ENCODE measurements at regions not wholly inside any gene's neighbourhood (a gene's known extent, or its start where the extent isn't known, plus 50 kb on each side); places are given as distances from the start of the nearest gene placed in this dataset.

- H3K27me3 ChIP-seq (ENCODE audit: control insufficient read depth, insufficient read depth, low read length), result no peaks in the 10 kb centered on the region
- H3K36me3 ChIP-seq (ENCODE audit: control insufficient read depth, insufficient read depth, low read length), result no peaks in the 10 kb centered on the region
- H3K4me3 ChIP-seq (ENCODE audit: low read depth, low read length), result no peak overlapping the region
- DNase-seq (ENCODE audit: low read depth in 4 of 6, low spot score in 6 of 6), result no peak
- H3K9me3 ChIP-seq (ENCODE audit: control insufficient read depth, insufficient read depth, low read length), result peaks cover 2% of the 10 kb centered on the region
- no peaks in the 10 kb centered on the region for H3K4me1 ChIP-seq (ENCODE audit: control insufficient read depth, insufficient read depth, low read length)
- H3K27ac ChIP-seq (ENCODE audit: low read depth, low read length), result no peak overlapping the region
- no CpG with 5 or more reads among the region's 2 CpGs for WGBS (ENCODE audit: insufficient coverage)
These were observed 107.5 kb downstream of the CYSLTR2 start for GRCh38 chr13:48761256-48761655.

GRCh38 chr13:48769107-48769704 is 115.5 kb downstream of the CYSLTR2 start:
- Histone ChIP-seq H3K27ac (ENCODE audit: low read depth, low read length) (no peak overlapping the region), H3K27me3 (ENCODE audit: control insufficient read depth, insufficient read depth, low read length) (no peaks in the 10 kb centered on the region), H3K4me3 (ENCODE audit: low read depth, low read length) (no peak overlapping the region), H3K4me1 (ENCODE audit: control insufficient read depth, insufficient read depth, low read length) (peaks cover 2% of the 10 kb centered on the region), H3K36me3 (ENCODE audit: control insufficient read depth, insufficient read depth, low read length) (no peaks in the 10 kb centered on the region), H3K9me3 (ENCODE audit: control insufficient read depth, insufficient read depth, low read length) (peaks cover 5% of the 10 kb centered on the region)
- peak; percentile 47 to 89 (median 54) for DNase-seq (ENCODE audit: low read depth in 4 of 6, low spot score in 6 of 6)
- 27% methylated on average over 3 of the region's 4 CpGs for WGBS (ENCODE audit: insufficient coverage)

GRCh38 chr13:48770372-48770771 is 116.6 kb downstream of the CYSLTR2 start:
- Histone ChIP-seq H3K27me3 (ENCODE audit: control insufficient read depth, insufficient read depth, low read length) (no peaks in the 10 kb centered on the region), H3K4me1 (ENCODE audit: control insufficient read depth, insufficient read depth, low read length) (peaks cover 2% of the 10 kb centered on the region), H3K9me3 (ENCODE audit: control insufficient read depth, insufficient read depth, low read length) (peaks cover 3% of the 10 kb centered on the region), H3K36me3 (ENCODE audit: control insufficient read depth, insufficient read depth, low read length) (no peaks in the 10 kb centered on the region), H3K4me3 (ENCODE audit: low read depth, low read length) (no peak overlapping the region), H3K27ac (ENCODE audit: low read depth, low read length) (no peak overlapping the region)
- 100% methylated on average over 1 of the region's 1 CpG for WGBS (ENCODE audit: insufficient coverage)
- DNase-seq (ENCODE audit: low read depth in 4 of 6, low spot score in 6 of 6), result no peak

- 76% methylated on average over 1 of the region's 1 CpG for WGBS (ENCODE audit: insufficient coverage)
- H3K27ac ChIP-seq (ENCODE audit: low read depth, low read length), result no peak overlapping the region
- H3K4me1 ChIP-seq (ENCODE audit: control insufficient read depth, insufficient read depth, low read length), result peaks cover 2% of the 10 kb centered on the region
- no peak overlapping the region for H3K4me3 ChIP-seq (ENCODE audit: low read depth, low read length)
- H3K36me3 ChIP-seq (ENCODE audit: control insufficient read depth, insufficient read depth, low read length), result no peaks in the 10 kb centered on the region
- H3K27me3 ChIP-seq (ENCODE audit: control insufficient read depth, insufficient read depth, low read length), result no peaks in the 10 kb centered on the region
- H3K9me3 ChIP-seq (ENCODE audit: control insufficient read depth, insufficient read depth, low read length), result peaks cover 3% of the 10 kb centered on the region
- DNase-seq (ENCODE audit: low read depth in 4 of 6, low spot score in 6 of 6), result no peak
These were observed 119.2 kb downstream of the CYSLTR2 start for GRCh38 chr13:48772908-48773307.

GRCh38 chr13:48773531-48774275 is 120.0 kb downstream of the CYSLTR2 start:
- H3K27ac ChIP-seq (ENCODE audit: low read depth, low read length), result no peak overlapping the region
- no peaks in the 10 kb centered on the region for H3K36me3 ChIP-seq (ENCODE audit: control insufficient read depth, insufficient read depth, low read length)
- no peak for DNase-seq (ENCODE audit: low read depth in 4 of 6, low spot score in 6 of 6)
- peaks cover 2% of the 10 kb centered on the region for H3K4me1 ChIP-seq (ENCODE audit: control insufficient read depth, insufficient read depth, low read length)
- 90% methylated on average over 2 of the region's 2 CpGs for WGBS (ENCODE audit: insufficient coverage)
- H3K9me3 ChIP-seq (ENCODE audit: control insufficient read depth, insufficient read depth, low read length), result no peaks in the 10 kb centered on the region
- no peaks in the 10 kb centered on the region for H3K27me3 ChIP-seq (ENCODE audit: control insufficient read depth, insufficient read depth, low read length)
- no peak overlapping the region for H3K4me3 ChIP-seq (ENCODE audit: low read depth, low read length)

GRCh38 chr13:48775285-48775684 is 121.6 kb downstream of the CYSLTR2 start:
- Histone ChIP-seq H3K4me3 (ENCODE audit: low read depth, low read length) (no peak overlapping the region), H3K36me3 (ENCODE audit: control insufficient read depth, insufficient read depth, low read length) (no peaks in the 10 kb centered on the region), H3K27me3 (ENCODE audit: control insufficient read depth, insufficient read depth, low read length) (no peaks in the 10 kb centered on the region), H3K4me1 (ENCODE audit: control insufficient read depth, insufficient read depth, low read length) (peaks cover 2% of the 10 kb centered on the region), H3K27ac (ENCODE audit: low read depth, low read length) (no peak overlapping the region), H3K9me3 (ENCODE audit: control insufficient read depth, insufficient read depth, low read length) (peaks cover 2% of the 10 kb centered on the region)
- no peak for DNase-seq (ENCODE audit: low read depth in 4 of 6, low spot score in 6 of 6)
- no CpG with 5 or more reads among the region's 2 CpGs for WGBS (ENCODE audit: insufficient coverage)

GRCh38 chr13:48775804-48776203 is 122.1 kb downstream of the CYSLTR2 start:
- WGBS (ENCODE audit: insufficient coverage), result 50% methylated on average over 1 of the region's 4 CpGs
- no peak overlapping the region for H3K27ac ChIP-seq (ENCODE audit: low read depth, low read length)
- H3K36me3 ChIP-seq (ENCODE audit: control insufficient read depth, insufficient read depth, low read length), result no peaks in the 10 kb centered on the region
- no peaks in the 10 kb centered on the region for H3K27me3 ChIP-seq (ENCODE audit: control insufficient read depth, insufficient read depth, low read length)
- DNase-seq (ENCODE audit: low read depth in 4 of 6, low spot score in 6 of 6), result no peak
- no peak overlapping the region for H3K4me3 ChIP-seq (ENCODE audit: low read depth, low read length)
- H3K9me3 ChIP-seq (ENCODE audit: control insufficient read depth, insufficient read depth, low read length), result peaks cover 2% of the 10 kb centered on the region
- peaks cover 2% of the 10 kb centered on the region for H3K4me1 ChIP-seq (ENCODE audit: control insufficient read depth, insufficient read depth, low read length)

GRCh38 chr13:48776401-48776800 is 122.7 kb downstream of the CYSLTR2 start:
- Histone ChIP-seq H3K36me3 (ENCODE audit: control insufficient read depth, insufficient read depth, low read length) (no peaks in the 10 kb centered on the region), H3K4me3 (ENCODE audit: low read depth, low read length) (no peak overlapping the region), H3K9me3 (ENCODE audit: control insufficient read depth, insufficient read depth, low read length) (peaks cover 2% of the 10 kb centered on the region), H3K4me1 (ENCODE audit: control insufficient read depth, insufficient read depth, low read length) (peaks cover 2% of the 10 kb centered on the region), H3K27ac (ENCODE audit: low read depth, low read length) (no peak overlapping the region), H3K27me3 (ENCODE audit: control insufficient read depth, insufficient read depth, low read length) (no peaks in the 10 kb centered on the region)
- no CpG with 5 or more reads among the region's 1 CpG for WGBS (ENCODE audit: insufficient coverage)
- DNase-seq (ENCODE audit: low read depth in 4 of 6, low spot score in 6 of 6), result no peak

- no peaks in the 10 kb centered on the region for H3K27me3 ChIP-seq (ENCODE audit: control insufficient read depth, insufficient read depth, low read length)
- H3K27ac ChIP-seq (ENCODE audit: low read depth, low read length), result no peak overlapping the region
- H3K9me3 ChIP-seq (ENCODE audit: control insufficient read depth, insufficient read depth, low read length), result peaks cover 2% of the 10 kb centered on the region
- no peak overlapping the region for H3K4me3 ChIP-seq (ENCODE audit: low read depth, low read length)
- 100% methylated on average over 2 of the region's 3 CpGs for WGBS (ENCODE audit: insufficient coverage)
- no peaks in the 10 kb centered on the region for H3K36me3 ChIP-seq (ENCODE audit: control insufficient read depth, insufficient read depth, low read length)
- no peaks in the 10 kb centered on the region for H3K4me1 ChIP-seq (ENCODE audit: control insufficient read depth, insufficient read depth, low read length)
- DNase-seq (ENCODE audit: low read depth in 4 of 6, low spot score in 6 of 6), result no peak
These were observed 124.9 kb downstream of the CYSLTR2 start for GRCh38 chr13:48778610-48779009.

GRCh38 chr13:48780713-48781341 is 127.1 kb downstream of the CYSLTR2 start:
- Histone ChIP-seq H3K4me1 (ENCODE audit: control insufficient read depth, insufficient read depth, low read length) (no peaks in the 10 kb centered on the region), H3K36me3 (ENCODE audit: control insufficient read depth, insufficient read depth, low read length) (no peaks in the 10 kb centered on the region), H3K9me3 (ENCODE audit: control insufficient read depth, insufficient read depth, low read length) (peaks cover 2% of the 10 kb centered on the region), H3K4me3 (ENCODE audit: low read depth, low read length) (no peak overlapping the region), H3K27ac (ENCODE audit: low read depth, low read length) (no peak overlapping the region), H3K27me3 (ENCODE audit: control insufficient read depth, insufficient read depth, low read length) (no peaks in the 10 kb centered on the region)
- DNase-seq (ENCODE audit: low read depth in 4 of 6, low spot score in 6 of 6), result no peak
- no CpG with 5 or more reads among the region's 2 CpGs for WGBS (ENCODE audit: insufficient coverage)
